PC-3 (cell line): ENCODE measurements at regions not wholly inside any gene's neighbourhood (a gene's known extent, or its start where the extent isn't known, plus 50 kb on each side); places are given as distances from the start of the nearest gene placed in this dataset.

ENCODE experiments used
- ATAC-seq: fragments of 200-7000 bp; cut with Tn5 transposase; 2 replicates; pipeline ENCODE4 v1.9.1; 2020; ENCODE audit warnings: mild to moderate bottlenecking, moderate library complexity
- BruUV-seq: library from RNA; stranded (reverse); fragments of 400-500 nt; replicated peaks from 2 replicates; lab custom pipeline; 2021; lab: Mats Ljungman, UMichigan
- CTCF ChIA-PET: fragments of 300-600 bp; sonication (Branson Sonifier 250); formaldehyde crosslinking; loops from one replicate; lab custom pipeline; 2022; ENCODE audit warnings: antibody characterized with exemption; lab: Charles Lee
- POLR2A ChIA-PET: fragments of 300-600 bp; sonication (Branson Sonifier 250); formaldehyde crosslinking; loops from one replicate; lab custom pipeline; 2022; ENCODE audit warnings: antibody characterized with exemption; ENCODE audit not compliant: unreplicated experiment; lab: Charles Lee
- DNase-seq: peaks from one replicate; pipeline ENCODE4 v3.0.0-alpha.2; 2015
- H2AFZ ChIP-seq: fragments of 300-600 bp; sonication (generic); 2 replicates; pipeline ENCODE4 v1.6.0; 2016; ENCODE audit warnings: antibody characterized with exemption, low read length
- H3F3A ChIP-seq: fragments of 300-600 bp; sonication (generic); one replicate; pipeline ENCODE4 v1.6.0; 2017; ENCODE audit warnings: antibody characterized with exemption, low read length, control low read depth, mild to moderate bottlenecking; ENCODE audit not compliant: unreplicated experiment
- H3K27ac ChIP-seq: fragments of 300-600 bp; sonication (generic); 2 replicates; pipeline ENCODE4 v1.5.1; 2016; ENCODE audit warnings: mild to moderate bottlenecking, low read length
- H3K27me3 ChIP-seq: fragments of 300-600 bp; sonication (generic); 2 replicates; pipeline ENCODE4 v1.6.1; 2016; ENCODE audit warnings: low read length, mixed read lengths
- H3K36me3 ChIP-seq: fragments of 300-600 bp; sonication (generic); 2 replicates; pipeline ENCODE4 v1.6.1; 2016; ENCODE audit warnings: low read depth, mixed run types, low read length, mixed read lengths
- H3K4me1 ChIP-seq: fragments of 300-600 bp; sonication (generic); 2 replicates; pipeline ENCODE4 v1.5.1; 2016; ENCODE audit warnings: low read length; ENCODE audit not compliant: insufficient read depth
- H3K4me2 ChIP-seq: fragments of 300-600 bp; sonication (generic); 2 replicates; pipeline ENCODE4 v1.6.0; 2016; ENCODE audit warnings: low read length
- H3K4me3 ChIP-seq: fragments of 300-600 bp; sonication (generic); 2 replicates; pipeline ENCODE4 v1.5.1; 2016; ENCODE audit warnings: mild to moderate bottlenecking, low read length, mixed read lengths
- H3K79me2 ChIP-seq: fragments of 300-600 bp; sonication (generic); 2 replicates; pipeline ENCODE4 v1.6.1; 2017; ENCODE audit warnings: low read length, mixed read lengths
- H3K9ac ChIP-seq: fragments of 300-600 bp; sonication (generic); 2 replicates; pipeline ENCODE4 v1.6.0; 2016; ENCODE audit warnings: mild to moderate bottlenecking, low read length
- H3K9me2 ChIP-seq: fragments of 300-600 bp; sonication (generic); replicated peaks from 2 replicates; pipeline ENCODE4 v1.6.1; 2016; ENCODE audit warnings: mixed run types, low read length, mixed read lengths
- H3K9me3 ChIP-seq: fragments of 300-600 bp; sonication (generic); 2 replicates; pipeline ENCODE4 v1.6.1; 2016; ENCODE audit warnings: low read length, mixed read lengths
- H4K20me1 ChIP-seq: fragments of 300-600 bp; sonication (generic); 2 replicates; pipeline ENCODE4 v1.6.1; 2016; ENCODE audit warnings: low read length, mixed read lengths
- EZH2 ChIP-seq: fragments of 300-600 bp; sonication (generic); IDR thresholded peaks from one replicate; pipeline ENCODE4 v1.6.1; 2017; ENCODE audit warnings: antibody characterized with exemption, mild to moderate bottlenecking, low read length; ENCODE audit not compliant: unreplicated experiment
- EZH2phosphoT487 ChIP-seq: fragments of 300-600 bp; sonication (generic); IDR thresholded peaks from 2 replicates; pipeline ENCODE4 v1.6.1; 2018; ENCODE audit warnings: mild to moderate bottlenecking, antibody characterized with exemption, low read length, borderline replicate concordance
- intact Hi-C: fragments of 100-400 bp; cut with micrococcal nuclease; formaldehyde crosslinking; loops from 2 replicates; pipeline ENCODE4 v1.9.0; 2023
- TF ChIP-seq, protein P1 (sequence below): fragments of 300-600 bp; sonication (generic); conservative IDR thresholded peaks from 2 replicates; pipeline ENCODE4 v1.5.1; 2017; ENCODE audit warnings: antibody characterized with exemption, low read depth, mild to moderate bottlenecking, low read length

DNA sequence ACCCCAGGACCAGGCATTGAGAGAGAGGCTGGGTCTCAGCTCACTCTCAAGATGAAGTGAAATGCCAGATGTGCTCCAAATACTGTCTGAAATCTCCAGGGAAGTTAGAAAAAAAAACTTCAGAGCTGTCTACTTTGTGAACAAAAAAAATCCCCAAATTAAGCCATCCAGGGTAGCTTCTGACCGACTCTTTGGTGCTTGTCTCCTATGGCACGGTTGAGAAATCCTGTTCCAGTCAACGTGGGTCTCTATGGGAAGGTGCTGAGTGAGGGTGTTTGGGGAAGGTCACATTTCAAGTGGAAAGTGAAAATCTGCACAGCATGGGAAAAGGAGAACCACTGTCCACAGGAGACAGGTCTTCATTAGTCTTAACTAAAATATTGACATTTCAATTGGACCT lies 322.5 kb upstream of the CFAP20DC start:
- H3K27me3 ChIP-seq, result no peaks in the 10 kb centered on the region
- no peaks in the 10 kb centered on the region for H3K36me3 ChIP-seq
- H3K4me2 ChIP-seq, result no peak overlapping the region
- H3K9me3 ChIP-seq, result no peaks in the 10 kb centered on the region
- H3K9ac ChIP-seq, result no peak overlapping the region
- BruUV-seq, result no TSS peak
- no peak overlapping the region for H3K4me3 ChIP-seq
- TF ChIP-seq EZH2, result no peak
- TF ChIP-seq EZH2phosphoT487, result no peak
- TF ChIP-seq, protein P1, sequence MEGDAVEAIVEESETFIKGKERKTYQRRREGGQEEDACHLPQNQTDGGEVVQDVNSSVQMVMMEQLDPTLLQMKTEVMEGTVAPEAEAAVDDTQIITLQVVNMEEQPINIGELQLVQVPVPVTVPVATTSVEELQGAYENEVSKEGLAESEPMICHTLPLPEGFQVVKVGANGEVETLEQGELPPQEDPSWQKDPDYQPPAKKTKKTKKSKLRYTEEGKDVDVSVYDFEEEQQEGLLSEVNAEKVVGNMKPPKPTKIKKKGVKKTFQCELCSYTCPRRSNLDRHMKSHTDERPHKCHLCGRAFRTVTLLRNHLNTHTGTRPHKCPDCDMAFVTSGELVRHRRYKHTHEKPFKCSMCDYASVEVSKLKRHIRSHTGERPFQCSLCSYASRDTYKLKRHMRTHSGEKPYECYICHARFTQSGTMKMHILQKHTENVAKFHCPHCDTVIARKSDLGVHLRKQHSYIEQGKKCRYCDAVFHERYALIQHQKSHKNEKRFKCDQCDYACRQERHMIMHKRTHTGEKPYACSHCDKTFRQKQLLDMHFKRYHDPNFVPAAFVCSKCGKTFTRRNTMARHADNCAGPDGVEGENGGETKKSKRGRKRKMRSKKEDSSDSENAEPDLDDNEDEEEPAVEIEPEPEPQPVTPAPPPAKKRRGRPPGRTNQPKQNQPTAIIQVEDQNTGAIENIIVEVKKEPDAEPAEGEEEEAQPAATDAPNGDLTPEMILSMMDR, result no peak
- H3F3A ChIP-seq, result no peaks in the 10 kb centered on the region
- no peaks in the 10 kb centered on the region for H3K9me2 ChIP-seq
- no peak overlapping the region for H2AFZ ChIP-seq
- POLR2A ChIA-PET, result no interaction called here
- intact Hi-C loops, result no loop called here
- CTCF ChIA-PET, result no interaction called here
- no peak overlapping the region for H3K27ac ChIP-seq
- H4K20me1 ChIP-seq, result no peaks in the 10 kb centered on the region
- no peak for ATAC-seq
- H3K79me2 ChIP-seq, result no peaks in the 10 kb centered on the region
- peaks cover 6% of the 10 kb centered on the region for H3K4me1 ChIP-seq
- no peak for DNase-seq

DNA sequence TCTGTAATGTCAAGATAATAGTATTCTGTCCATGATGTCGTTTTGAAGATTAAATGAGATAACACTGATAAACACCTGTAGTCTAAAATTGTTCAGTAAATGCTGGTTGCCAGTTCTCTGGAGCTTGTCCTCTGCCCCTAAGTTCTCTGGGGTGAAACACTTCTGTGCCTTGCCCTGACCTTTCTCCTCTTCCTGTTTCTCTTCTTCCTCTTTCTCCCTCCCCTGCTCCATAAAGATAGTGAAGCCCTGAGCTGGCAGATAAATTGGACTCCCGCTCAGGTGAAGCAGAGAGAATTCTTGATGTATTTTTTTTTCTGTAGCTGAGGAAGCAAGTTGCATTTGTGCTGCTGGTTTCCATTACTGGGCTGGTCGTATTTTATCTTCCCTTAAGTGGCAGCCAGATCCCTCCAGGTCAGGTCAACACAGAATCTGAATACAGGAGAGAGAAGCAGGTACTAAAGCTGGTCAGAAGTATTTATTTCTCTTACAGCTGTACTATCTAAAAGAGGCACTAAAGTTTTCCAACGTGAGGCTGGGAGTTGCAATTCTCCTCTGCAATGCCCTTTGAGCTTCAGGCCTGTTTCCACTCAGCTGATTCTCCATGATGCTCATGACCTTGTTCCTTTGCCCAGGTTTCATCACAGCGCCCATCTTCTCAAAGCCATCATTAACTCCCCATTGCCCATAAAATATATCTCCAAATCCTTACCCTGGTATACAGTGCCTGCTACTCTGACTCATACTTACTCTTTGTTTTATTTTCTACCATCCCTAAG lies 319.3 kb upstream of the CFAP20DC start:
- Histone ChIP-seq H3K9ac (no peak overlapping the region), H3K4me3 (no peak overlapping the region), H3F3A (no peaks in the 10 kb centered on the region), H3K9me2 (no peaks in the 10 kb centered on the region), H3K4me2 (no peak overlapping the region), H3K4me1 (peaks cover 23% of the 10 kb centered on the region), H3K27me3 (no peaks in the 10 kb centered on the region), H2AFZ (no peak overlapping the region), H3K27ac (no peak overlapping the region), H3K9me3 (no peaks in the 10 kb centered on the region), H4K20me1 (no peaks in the 10 kb centered on the region), H3K79me2 (no peaks in the 10 kb centered on the region), H3K36me3 (no peaks in the 10 kb centered on the region)
- intact Hi-C loops, result loop anchor here (10.0 kb wide), 2 partner anchors 374 to 446 kb away; no protein-coding TSS in a partner anchor
- BruUV-seq, result no TSS peak
- POLR2A ChIA-PET, result no interaction called here
- DNase-seq (no peak), ATAC-seq (no peak)
- CTCF ChIA-PET, result no interaction called here
- TF ChIP-seq, protein P1, result no peak
- TF ChIP-seq EZH2phosphoT487, result no peak
- TF ChIP-seq EZH2, result no peak

DNA sequence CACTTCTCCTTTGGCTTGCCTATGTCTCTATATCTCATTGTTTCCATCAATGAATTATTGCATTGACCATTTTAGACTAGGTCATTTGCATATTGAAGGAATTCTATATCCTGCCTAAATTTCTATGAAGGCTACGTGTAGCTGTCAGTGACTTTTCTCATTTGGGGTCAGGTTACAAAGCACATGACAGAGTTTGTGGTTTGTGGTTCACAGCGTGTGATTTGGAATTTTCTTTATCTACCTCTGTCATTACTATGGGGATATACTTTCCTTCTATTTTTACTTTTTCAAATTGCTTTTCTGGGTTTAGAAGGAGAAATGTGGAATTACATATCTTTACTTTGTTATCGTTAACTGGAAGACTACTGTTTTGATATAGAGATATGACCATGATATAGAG lies 317.3 kb upstream of the CFAP20DC start:
- Histone ChIP-seq H3K36me3 (no peaks in the 10 kb centered on the region), H3K9me2 (no peaks in the 10 kb centered on the region), H3K4me3 (no peak overlapping the region), H3K27me3 (no peaks in the 10 kb centered on the region), H3K4me1 (peaks cover 31% of the 10 kb centered on the region), H3K79me2 (no peaks in the 10 kb centered on the region), H3F3A (no peaks in the 10 kb centered on the region), H4K20me1 (no peaks in the 10 kb centered on the region), H3K9me3 (no peaks in the 10 kb centered on the region), H3K27ac (no peak overlapping the region), H2AFZ (no peak overlapping the region), H3K9ac (no peak overlapping the region), H3K4me2 (0 out of 2 replicates have a peak overlapping the region, but pooled peaks have one; percentile 6)
- intact Hi-C loops, result loop anchor here (10.0 kb wide), 2 partner anchors 372 to 448 kb away; no protein-coding TSS in a partner anchor
- ChIA-PET POLR2A (no interaction called here), CTCF (no interaction called here)
- DNase-seq (peak; percentile 60), ATAC-seq (peak; percentile 63)
- TF ChIP-seq EZH2phosphoT487, result no peak
- TF ChIP-seq EZH2, result no peak
- TF ChIP-seq, protein P1, result no peak
- no TSS peak for BruUV-seq
